Tibial nerve (tissue), 4 donors: ENCODE measurements at regions not wholly inside any gene's neighbourhood (a gene's known extent, or its start where the extent isn't known, plus 50 kb on each side); places are given as distances from the start of the nearest gene placed in this dataset.

Experiments
- CTCF ChIP-seq, 5 experiments: fragments of 200-600 bp in 3 of 5; fragments of 450-650 bp in 2 of 5; sonication (generic) in 3 of 5; IDR thresholded peaks; one replicate each; pipeline ENCODE4 v1.5.1; 2016 to 2019; ENCODE audit warnings: antibody characterized with exemption in 5 of 5, mild to moderate bottlenecking in 3 of 5, moderate library complexity in 2 of 5
- EP300 ChIP-seq, 2 donors: sonication (generic); formaldehyde crosslinking; IDR thresholded peaks; one replicate each; pipeline ENCODE4 v1.6.1; 2017; ENCODE audit warnings: antibody characterized with exemption in 2 of 2, mild to moderate bottlenecking in 1 of 2

- TF ChIP-seq CTCF (IDR thresholded peaks at IDR 0.05) (no peak), EP300 (IDR thresholded peaks at IDR 0.05) (no peak)
Observed at GRCh38 chr2:8209494-8209893, 472.4 kb upstream of the ID2 start.
